KMS-11 (cell line): ENCODE measurements at regions not wholly inside any gene's neighbourhood (a gene's known extent, or its start where the extent isn't known, plus 50 kb on each side); places are given as distances from the start of the nearest gene placed in this dataset.
"Not testable (repeated sequence)": the region's sequence is repeated elsewhere in the genome, so short reads cannot be mapped to it uniquely, and the experiment has no call there.

Source experiments
- H2AFZ ChIP-seq: fragments of 200-600 bp; sonication (generic); 2 replicates; pipeline ENCODE4 v1.6.1; 2016; ENCODE audit warnings: antibody characterized with exemption, mixed run types, low read depth
- H3K27ac ChIP-seq: fragments of 200-600 bp; sonication (generic); 2 replicates; pipeline ENCODE4 v1.6.1; 2016; ENCODE audit warnings: mild to moderate bottlenecking, mixed run types
- H3K27me3 ChIP-seq: fragments of 200-600 bp; sonication (generic); 2 replicates; pipeline ENCODE4 v1.6.1; 2017; ENCODE audit warnings: mild to moderate bottlenecking, low read depth, mixed run types, moderate library complexity; ENCODE audit not compliant: insufficient read depth
- H3K36me3 ChIP-seq: fragments of 200-600 bp; sonication (generic); 2 replicates; pipeline ENCODE4 v1.6.1; 2017; ENCODE audit warnings: mild to moderate bottlenecking, mixed run types; ENCODE audit not compliant: insufficient read depth
- H3K4me1 ChIP-seq: fragments of 200-600 bp; sonication (generic); 2 replicates; pipeline ENCODE4 v1.6.1; 2016; ENCODE audit warnings: mild to moderate bottlenecking, low read depth, mixed run types; ENCODE audit not compliant: poor library complexity, severe bottlenecking
- H3K4me2 ChIP-seq: fragments of 200-600 bp; sonication (generic); 2 replicates; pipeline ENCODE4 v1.7.0; 2016; ENCODE audit warnings: mild to moderate bottlenecking, mixed run types
- H3K4me3 ChIP-seq: fragments of 200-600 bp; sonication (generic); IDR thresholded peaks from 2 replicates; pipeline ENCODE4 v1.6.1; 2017; ENCODE audit warnings: low read depth, low read length, mixed read lengths; ENCODE audit not compliant: insufficient read depth
- H3K79me2 ChIP-seq: fragments of 200-600 bp; sonication (generic); 2 replicates; pipeline ENCODE4 v1.6.1; 2016; ENCODE audit warnings: low read depth, mixed run types; ENCODE audit not compliant: insufficient read depth
- H3K9ac ChIP-seq: fragments of 200-600 bp; sonication (generic); 2 replicates; pipeline ENCODE4 v1.6.1; 2016; ENCODE audit warnings: mild to moderate bottlenecking, mixed run types
- H4K20me1 ChIP-seq: fragments of 200-600 bp; sonication (generic); 2 replicates; pipeline ENCODE4 v1.6.1; 2016; ENCODE audit warnings: mild to moderate bottlenecking, mixed run types; ENCODE audit not compliant: insufficient read depth
- TF ChIP-seq, protein P1 (sequence below): fragments of 200-600 bp; sonication (generic); conservative IDR thresholded peaks from 2 replicates; pipeline ENCODE4 v1.6.1; 2017; ENCODE audit warnings: low read depth, mild to moderate bottlenecking, antibody characterized with exemption, low read length, moderate library complexity, mixed read lengths

DNA sequence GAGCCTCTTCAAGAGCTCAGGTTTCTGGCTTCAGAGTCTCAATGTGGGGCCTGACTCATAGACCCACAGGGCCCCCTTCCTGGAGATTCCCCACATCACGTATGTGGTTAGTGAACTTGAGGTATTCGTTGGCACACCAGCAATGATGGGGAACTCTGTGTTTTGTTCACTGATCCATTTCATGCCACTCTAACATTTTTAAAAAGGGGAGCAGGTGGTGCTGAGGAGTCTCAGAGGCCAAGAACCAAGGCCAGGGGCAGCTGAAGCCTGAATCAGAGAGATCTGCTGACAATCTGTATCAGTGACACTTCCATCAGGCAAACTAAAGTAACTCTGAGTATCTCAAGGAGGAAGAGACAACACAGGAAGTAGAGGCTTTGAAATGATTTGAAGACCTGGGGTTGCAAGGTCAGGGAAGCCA, 323.4 kb downstream of the VRK1 start:
- H3K27ac ChIP-seq: no peak overlapping the region
- TF ChIP-seq, protein P1, sequence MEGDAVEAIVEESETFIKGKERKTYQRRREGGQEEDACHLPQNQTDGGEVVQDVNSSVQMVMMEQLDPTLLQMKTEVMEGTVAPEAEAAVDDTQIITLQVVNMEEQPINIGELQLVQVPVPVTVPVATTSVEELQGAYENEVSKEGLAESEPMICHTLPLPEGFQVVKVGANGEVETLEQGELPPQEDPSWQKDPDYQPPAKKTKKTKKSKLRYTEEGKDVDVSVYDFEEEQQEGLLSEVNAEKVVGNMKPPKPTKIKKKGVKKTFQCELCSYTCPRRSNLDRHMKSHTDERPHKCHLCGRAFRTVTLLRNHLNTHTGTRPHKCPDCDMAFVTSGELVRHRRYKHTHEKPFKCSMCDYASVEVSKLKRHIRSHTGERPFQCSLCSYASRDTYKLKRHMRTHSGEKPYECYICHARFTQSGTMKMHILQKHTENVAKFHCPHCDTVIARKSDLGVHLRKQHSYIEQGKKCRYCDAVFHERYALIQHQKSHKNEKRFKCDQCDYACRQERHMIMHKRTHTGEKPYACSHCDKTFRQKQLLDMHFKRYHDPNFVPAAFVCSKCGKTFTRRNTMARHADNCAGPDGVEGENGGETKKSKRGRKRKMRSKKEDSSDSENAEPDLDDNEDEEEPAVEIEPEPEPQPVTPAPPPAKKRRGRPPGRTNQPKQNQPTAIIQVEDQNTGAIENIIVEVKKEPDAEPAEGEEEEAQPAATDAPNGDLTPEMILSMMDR: no peak

GRCh38 chr14:97129639-97130038, 332.5 kb downstream of the VRK1 start:
- H4K20me1 ChIP-seq: no peaks in the 10 kb centered on the region
- TF ChIP-seq, protein P1: no peak
- H3K27me3 ChIP-seq: no peaks in the 10 kb centered on the region
- no peak overlapping the region for H3K9ac ChIP-seq
- H3K27ac ChIP-seq: no peak overlapping the region
- H2AFZ ChIP-seq: no peak overlapping the region
- no peak overlapping the region for H3K4me3 ChIP-seq
- no peak overlapping the region for H3K4me2 ChIP-seq
- H3K79me2 ChIP-seq: no peaks in the 10 kb centered on the region
- no peaks in the 10 kb centered on the region for H3K4me1 ChIP-seq
- no peaks in the 10 kb centered on the region for H3K36me3 ChIP-seq

More for the DNA sequence above, 323.4 kb downstream of the VRK1 start:
- no peaks in the 10 kb centered on the region for H3K79me2 ChIP-seq
- no peaks in the 10 kb centered on the region for H3K4me1 ChIP-seq
- no peak overlapping the region for H3K4me2 ChIP-seq
- no peak overlapping the region for H2AFZ ChIP-seq
- no peaks in the 10 kb centered on the region for H3K27me3 ChIP-seq
- H3K9ac ChIP-seq: no peak overlapping the region
- H3K36me3 ChIP-seq: no peaks in the 10 kb centered on the region
- H4K20me1 ChIP-seq: no peaks in the 10 kb centered on the region
- H3K4me3 ChIP-seq: no peak overlapping the region

DNA sequence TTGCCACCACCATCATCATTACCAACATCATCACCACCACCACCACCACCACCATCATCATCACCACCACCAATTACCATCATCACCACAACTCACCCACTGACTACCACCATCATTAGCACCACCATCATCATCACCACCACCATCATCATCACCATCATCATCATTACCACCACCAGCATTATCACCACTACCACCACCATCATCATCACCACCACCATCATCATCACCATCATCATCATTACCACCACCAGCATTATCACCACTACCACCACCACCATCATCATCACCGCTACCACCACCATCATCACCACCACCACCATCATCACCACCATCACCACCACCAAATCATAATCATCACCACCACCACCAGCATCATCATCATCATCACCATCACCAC, 338.7 kb downstream of the VRK1 start:
- H3K4me1 ChIP-seq, H3K27ac ChIP-seq, H3K4me2 ChIP-seq, H4K20me1 ChIP-seq, H3K4me3 ChIP-seq, H3K36me3 ChIP-seq, H3K79me2 ChIP-seq, H2AFZ ChIP-seq, H3K27me3 ChIP-seq, H3K9ac ChIP-seq: not testable (repeated sequence)

DNA sequence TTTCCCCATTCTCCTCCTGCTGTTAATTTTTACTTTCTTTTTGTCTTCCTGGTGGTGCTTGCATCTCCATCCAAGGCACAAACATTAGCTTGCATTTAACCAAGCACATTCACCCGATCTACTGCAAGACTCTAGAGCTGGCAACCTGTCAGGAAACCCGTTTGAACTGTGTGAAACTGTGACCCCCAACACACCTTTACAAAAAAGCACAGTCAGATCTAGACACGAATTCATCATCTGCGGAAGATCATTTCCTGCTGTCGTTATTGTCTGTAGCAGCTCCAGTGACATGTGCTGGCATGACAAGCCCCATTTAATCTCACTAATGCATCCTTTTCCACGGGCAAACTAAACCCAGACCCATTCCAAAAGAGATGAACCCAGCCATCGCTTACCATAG, 340.5 kb downstream of the VRK1 start:
- no peaks in the 10 kb centered on the region for H3K4me1 ChIP-seq
- H4K20me1 ChIP-seq: no peaks in the 10 kb centered on the region
- no peak overlapping the region for H2AFZ ChIP-seq
- no peak overlapping the region for H3K4me2 ChIP-seq
- no peak overlapping the region for H3K9ac ChIP-seq
- H3K27ac ChIP-seq: no peak overlapping the region
- no peak overlapping the region for H3K4me3 ChIP-seq
- no peaks in the 10 kb centered on the region for H3K36me3 ChIP-seq
- H3K79me2 ChIP-seq: no peaks in the 10 kb centered on the region
- no peaks in the 10 kb centered on the region for H3K27me3 ChIP-seq
- TF ChIP-seq, protein P1: no peak

- H3K9ac ChIP-seq: no peak overlapping the region
- H3K36me3 ChIP-seq: no peaks in the 10 kb centered on the region
- no peak overlapping the region for H3K4me3 ChIP-seq
- no peaks in the 10 kb centered on the region for H3K79me2 ChIP-seq
- no peaks in the 10 kb centered on the region for H3K4me1 ChIP-seq
- no peak overlapping the region for H3K27ac ChIP-seq
- H3K27me3 ChIP-seq: no peaks in the 10 kb centered on the region
- no peak overlapping the region for H2AFZ ChIP-seq
- H4K20me1 ChIP-seq: no peaks in the 10 kb centered on the region
- TF ChIP-seq, protein P1: no peak
- no peak overlapping the region for H3K4me2 ChIP-seq
Measured at GRCh38 chr14:97138801-97139200, 341.6 kb downstream of the VRK1 start.
